ENCODE measurements at regions not wholly inside any gene's neighbourhood (a gene's known extent, or its start where the extent isn't known, plus 50 kb on each side); places are given as distances from the start of the nearest gene placed in this dataset.

- Histone ChIP-seq H2AFZ (no peak overlapping the region), H3K27ac (no peak overlapping the region), H3K4me3 (ENCODE audit: low read depth, low read length) (no peak overlapping the region), H3K4me2 (ENCODE audit: low read length) (no peak overlapping the region), H3K36me3 (ENCODE audit: control insufficient read depth, insufficient read depth, low read length) (no peaks in the 10 kb centered on the region), H3K79me2 (no peaks in the 10 kb centered on the region), H3K4me1 (no peaks in the 10 kb centered on the region), H3K9me3 (ENCODE audit: control insufficient read depth, low read length) (no peaks in the 10 kb centered on the region), H3K27me3 (ENCODE audit: control insufficient read depth, insufficient read depth, low read length) (no peaks in the 10 kb centered on the region), H3K9ac (no peak overlapping the region)
- no peak for TF ChIP-seq CTCF (IDR thresholded peaks at IDR 0.05)
Observed at GRCh38 chr20:40037511-40037910, 651.5 kb downstream of the MAFB start.

GRCh38 chr20:40029589-40029988, 659.4 kb downstream of the MAFB start:
- Histone ChIP-seq H3K27me3 (ENCODE audit: control insufficient read depth, insufficient read depth, low read length) (no peaks in the 10 kb centered on the region), H3K4me1 (no peaks in the 10 kb centered on the region), H3K4me3 (ENCODE audit: low read depth, low read length) (no peak overlapping the region), H3K36me3 (ENCODE audit: control insufficient read depth, insufficient read depth, low read length) (no peaks in the 10 kb centered on the region), H3K27ac (no peak overlapping the region), H3K4me2 (ENCODE audit: low read length) (no peak overlapping the region), H3K79me2 (no peaks in the 10 kb centered on the region), H3K9ac (no peak overlapping the region), H3K9me3 (ENCODE audit: control insufficient read depth, low read length) (no peaks in the 10 kb centered on the region), H2AFZ (no peak overlapping the region)
- no peak for TF ChIP-seq CTCF (IDR thresholded peaks at IDR 0.05)

- H3K9me3 ChIP-seq (ENCODE audit: control insufficient read depth, low read length), result no peaks in the 10 kb centered on the region
- no peak overlapping the region for H2AFZ ChIP-seq
- TF ChIP-seq CTCF (IDR thresholded peaks at IDR 0.05), result no peak
- H3K4me3 ChIP-seq (ENCODE audit: low read depth, low read length), result no peak overlapping the region
- no peaks in the 10 kb centered on the region for H3K79me2 ChIP-seq
- no peak overlapping the region for H3K27ac ChIP-seq
- no peaks in the 10 kb centered on the region for H3K27me3 ChIP-seq (ENCODE audit: control insufficient read depth, insufficient read depth, low read length)
- H3K9ac ChIP-seq, result no peak overlapping the region
- no peak overlapping the region for H3K4me2 ChIP-seq (ENCODE audit: low read length)
- H3K4me1 ChIP-seq, result no peaks in the 10 kb centered on the region
- H3K36me3 ChIP-seq (ENCODE audit: control insufficient read depth, insufficient read depth, low read length), result no peaks in the 10 kb centered on the region
Observed at GRCh38 chr20:40019510-40019909, 669.5 kb downstream of the MAFB start.

- no peaks in the 10 kb centered on the region for H3K36me3 ChIP-seq (ENCODE audit: control insufficient read depth, insufficient read depth, low read length)
- H3K4me1 ChIP-seq, result no peaks in the 10 kb centered on the region
- H3K79me2 ChIP-seq, result no peaks in the 10 kb centered on the region
- no peak overlapping the region for H3K27ac ChIP-seq
- no peak overlapping the region for H2AFZ ChIP-seq
- H3K9ac ChIP-seq, result no peak overlapping the region
- no peak overlapping the region for H3K4me3 ChIP-seq (ENCODE audit: low read depth, low read length)
- no peak overlapping the region for H3K4me2 ChIP-seq (ENCODE audit: low read length)
- no peaks in the 10 kb centered on the region for H3K27me3 ChIP-seq (ENCODE audit: control insufficient read depth, insufficient read depth, low read length)
- H3K9me3 ChIP-seq (ENCODE audit: control insufficient read depth, low read length), result no peaks in the 10 kb centered on the region
- TF ChIP-seq CTCF (IDR thresholded peaks at IDR 0.05), result no peak
Observed at GRCh38 chr20:40017765-40018164, 671.3 kb downstream of the MAFB start.

- TF ChIP-seq CTCF (IDR thresholded peaks at IDR 0.05), result no peak
- H3K79me2 ChIP-seq, result no peaks in the 10 kb centered on the region
- H3K9ac ChIP-seq, result no peak overlapping the region
- no peak overlapping the region for H3K4me2 ChIP-seq (ENCODE audit: low read length)
- no peak overlapping the region for H3K27ac ChIP-seq
- H3K4me3 ChIP-seq (ENCODE audit: low read depth, low read length), result no peak overlapping the region
- no peak overlapping the region for H2AFZ ChIP-seq
- H3K27me3 ChIP-seq (ENCODE audit: control insufficient read depth, insufficient read depth, low read length), result no peaks in the 10 kb centered on the region
- no peaks in the 10 kb centered on the region for H3K4me1 ChIP-seq
- no peaks in the 10 kb centered on the region for H3K9me3 ChIP-seq (ENCODE audit: control insufficient read depth, low read length)
- no peaks in the 10 kb centered on the region for H3K36me3 ChIP-seq (ENCODE audit: control insufficient read depth, insufficient read depth, low read length)
Observed at GRCh38 chr20:40016890-40017289, 672.1 kb downstream of the MAFB start.

All from parathyroid adenoma (tissue), 2 donors.